HCT116 (cell line): ENCODE measurements at regions not wholly inside any gene's neighbourhood (a gene's known extent, or its start where the extent isn't known, plus 50 kb on each side); places are given as distances from the start of the nearest gene placed in this dataset.

Source experiments
- CTCF ChIP-seq, 3 experiments: fragments of 200-600 bp in 1 of 3; sonication (generic) in 1 of 3; IDR thresholded peaks in 2 of 3; conservative IDR thresholded peaks in 1 of 3; 2 replicates each; pipeline ENCODE4 v1.5.1; 2012 to 2017; ENCODE audit warnings: low read depth in 2 of 3, low read length in 2 of 3, antibody characterized with exemption in 1 of 3, borderline replicate concordance in 1 of 3, control low read depth in 1 of 3, mild to moderate bottlenecking in 1 of 3, mixed read lengths in 1 of 3, mixed run types in 1 of 3, moderate library complexity in 1 of 3; ENCODE audit not compliant: insufficient read depth in 1 of 3
- EZH2phosphoT487 ChIP-seq: fragments of 200-600 bp; IDR thresholded peaks from 2 replicates; pipeline ENCODE4 v1.6.1; 2018; ENCODE audit warnings: antibody characterized with exemption, borderline replicate concordance
- JUND ChIP-seq: IDR thresholded peaks from 2 replicates; pipeline ENCODE4 v1.6.1; 2012
- POLR2A ChIP-seq: IDR thresholded peaks from 2 replicates; pipeline ENCODE4 v1.7.0; 2011; ENCODE audit warnings: borderline replicate concordance; ENCODE audit not compliant: insufficient read depth, insufficient read length; ENCODE audit errors: extremely low read depth
- POLR2AphosphoS5 ChIP-seq: IDR thresholded peaks from 2 replicates; pipeline ENCODE4 v1.6.1; 2011; ENCODE audit warnings: mild to moderate bottlenecking, low read depth, low read length, moderate library complexity
- SIN3A ChIP-seq: IDR thresholded peaks from 2 replicates; pipeline ENCODE4 v1.6.1; 2012; ENCODE audit warnings: low read depth
- YY1 ChIP-seq: IDR thresholded peaks from 2 replicates; pipeline ENCODE4 v1.6.1; 2011; ENCODE audit warnings: low read length, low read depth, moderate library complexity, mild to moderate bottlenecking; ENCODE audit not compliant: insufficient replicate concordance; ENCODE audit errors: extremely low read depth
- ZNF274 ChIP-seq: fragments of 200-500 bp; sonication (Bioruptor generic); IDR thresholded peaks from 2 replicates; pipeline ENCODE4 v1.6.1; 2014; ENCODE audit warnings: mild to moderate bottlenecking, low read depth, low read length, inconsistent platforms

GRCh38 chr21:24910591-24910990, 696.7 kb downstream of the MRPL39 start:
- no peak for TF ChIP-seq YY1
- no peak for TF ChIP-seq POLR2A
- no peak for TF ChIP-seq CTCF (IDR thresholded peaks at IDR 0.05 in 2 of 3, conservative IDR thresholded peaks at IDR 0.05 in 1 of 3; ENCODE audit: borderline replicate concordance in 1 of 3, insufficient read depth in 1 of 3, low read depth in 2 of 3, low read length in 2 of 3)
- no peak for TF ChIP-seq ZNF274
- no peak for TF ChIP-seq POLR2AphosphoS5
- TF ChIP-seq EZH2phosphoT487 = no peak
- no peak for TF ChIP-seq JUND
- no peak for TF ChIP-seq SIN3A
